ENCODE measurements at regions not wholly inside any gene's neighbourhood (a gene's known extent, or its start where the extent isn't known, plus 50 kb on each side); places are given as distances from the start of the nearest gene placed in this dataset.

- DNase-seq (ENCODE audit: low read depth in 3 of 3, low spot score in 1 of 3) = no peak
Observed at GRCh38 chr2:146939991-146940685, 904.7 kb upstream of the ACVR2A start.

- no peak for DNase-seq (ENCODE audit: low read depth in 3 of 3, low spot score in 1 of 3)
Observed at GRCh38 chr2:146934921-146935320, 909.9 kb upstream of the ACVR2A start.

DNA sequence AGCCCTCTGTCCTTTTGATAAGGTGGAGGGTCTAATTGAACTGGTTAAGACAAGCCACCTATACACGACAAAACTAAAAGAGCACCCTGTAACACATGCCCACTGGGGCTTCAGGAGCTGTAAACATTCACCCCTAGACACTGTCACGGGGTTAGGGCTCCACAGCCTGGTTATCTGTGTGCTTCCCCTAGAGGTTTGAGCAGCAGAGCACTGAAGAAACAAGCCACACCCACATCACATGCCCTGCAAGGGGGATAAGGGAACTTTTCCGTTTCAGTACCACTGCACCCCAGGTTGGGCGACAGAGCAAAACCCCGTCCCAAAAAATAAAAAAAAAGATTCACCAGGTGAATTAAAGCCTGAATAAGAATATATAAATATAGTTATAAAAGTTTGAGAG is 913.7 kb upstream of the ACVR2A start:
- DNase-seq (ENCODE audit: low read depth in 3 of 3, low spot score in 1 of 3) = no peak

- no peak for DNase-seq (ENCODE audit: low read depth in 3 of 3, low spot score in 1 of 3)
Observed at GRCh38 chr2:146927080-146927711, 917.6 kb upstream of the ACVR2A start.

GRCh38 chr2:146918280-146918679 is 926.5 kb upstream of the ACVR2A start:
- DNase-seq (ENCODE audit: low read depth in 3 of 3, low spot score in 1 of 3) = no peak

DNA sequence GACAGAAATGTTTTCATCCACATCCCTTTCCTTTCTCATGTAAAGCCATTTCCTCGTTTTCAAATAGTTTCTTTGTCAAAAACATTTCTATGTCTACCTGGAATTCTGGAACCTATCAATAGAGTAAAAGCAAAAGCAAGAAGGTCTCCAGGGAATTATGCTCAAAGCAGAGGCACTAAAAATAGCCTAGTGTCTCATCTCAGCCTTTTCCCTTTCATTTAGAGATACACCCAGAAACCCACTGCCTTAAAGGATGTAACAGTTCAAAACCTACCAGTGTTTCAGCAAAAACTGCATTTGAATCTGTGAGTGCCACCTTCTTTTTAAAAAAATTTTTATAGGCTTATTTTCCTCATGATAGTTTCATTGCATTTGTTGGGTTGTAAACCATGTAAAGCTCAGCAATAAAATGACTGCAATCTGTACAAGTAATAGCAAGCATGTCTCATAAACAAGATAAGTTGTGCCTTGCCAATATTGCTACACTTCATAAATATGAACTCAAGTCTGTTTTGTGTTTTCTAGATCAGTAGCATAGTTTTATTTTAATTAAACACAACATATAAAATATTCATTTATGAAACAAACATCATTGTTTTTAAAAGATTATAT is 927.3 kb upstream of the ACVR2A start:
- DNase-seq (ENCODE audit: low read depth in 3 of 3, low spot score in 1 of 3) = no peak

DNA sequence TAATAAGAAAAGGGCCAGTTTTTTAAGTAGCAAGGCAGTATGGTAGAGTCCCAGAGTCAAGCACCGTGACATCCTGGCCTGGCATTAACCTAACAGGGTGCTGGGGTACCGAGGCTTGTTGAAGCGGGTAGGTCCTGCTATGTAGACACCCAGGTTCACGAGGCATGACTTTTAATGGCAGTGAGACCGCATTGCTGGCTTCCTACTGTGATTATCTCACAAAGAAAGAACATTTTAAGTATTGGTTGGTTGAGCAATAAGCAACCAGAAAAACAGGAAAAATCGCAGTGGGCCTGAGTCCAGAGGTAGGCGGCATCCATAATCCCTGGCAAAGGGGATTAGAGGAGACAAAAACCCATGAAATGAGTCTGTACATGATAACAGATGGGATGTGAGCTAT is 927.9 kb upstream of the ACVR2A start:
- no peak for DNase-seq (ENCODE audit: low read depth in 3 of 3, low spot score in 1 of 3)

DNA sequence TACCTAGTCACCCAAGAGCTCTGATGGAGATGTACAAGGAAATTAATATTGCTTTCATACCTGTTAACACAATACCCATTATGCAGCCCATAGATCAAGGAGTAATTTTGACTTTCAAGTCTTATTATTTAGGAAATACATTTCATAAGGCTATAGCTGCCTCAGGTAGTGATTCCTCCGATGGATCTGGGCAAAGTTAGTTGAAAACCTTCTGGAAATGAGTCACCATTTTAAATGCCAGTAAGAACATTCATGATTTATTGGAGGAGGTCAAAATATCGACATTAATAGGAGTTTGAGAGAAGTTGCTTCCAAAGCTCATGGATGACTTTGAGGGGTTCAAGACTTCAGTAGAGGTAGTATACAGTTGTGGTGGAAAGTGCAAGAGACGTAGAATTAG is 931.4 kb upstream of the ACVR2A start:
- no peak for DNase-seq (ENCODE audit: low read depth in 3 of 3, low spot score in 1 of 3)

- DNase-seq (ENCODE audit: low read depth in 3 of 3, low spot score in 1 of 3) = no peak
Observed at GRCh38 chr2:146912536-146912935, 932.3 kb upstream of the ACVR2A start.

DNA sequence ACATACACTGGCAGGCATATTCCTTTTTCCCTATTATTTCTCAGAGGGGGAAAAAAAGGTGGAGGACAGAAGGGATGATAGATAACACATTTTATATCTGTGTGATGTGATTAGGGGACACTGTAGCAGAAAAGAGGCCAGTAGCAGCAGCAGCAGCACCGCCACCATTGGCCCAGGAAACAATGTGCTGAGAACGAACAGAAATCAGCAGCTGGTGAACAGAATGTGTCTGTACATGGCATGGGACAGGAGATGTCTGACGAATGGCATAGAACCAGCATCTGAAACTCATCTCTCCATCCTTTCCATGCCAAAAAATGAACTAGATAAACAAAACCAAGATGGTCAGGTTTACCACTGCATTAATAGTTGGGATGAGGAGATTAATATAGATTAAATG is 936.1 kb upstream of the ACVR2A start:
- no peak for DNase-seq (ENCODE audit: low read depth in 3 of 3, low spot score in 1 of 3)

DNA sequence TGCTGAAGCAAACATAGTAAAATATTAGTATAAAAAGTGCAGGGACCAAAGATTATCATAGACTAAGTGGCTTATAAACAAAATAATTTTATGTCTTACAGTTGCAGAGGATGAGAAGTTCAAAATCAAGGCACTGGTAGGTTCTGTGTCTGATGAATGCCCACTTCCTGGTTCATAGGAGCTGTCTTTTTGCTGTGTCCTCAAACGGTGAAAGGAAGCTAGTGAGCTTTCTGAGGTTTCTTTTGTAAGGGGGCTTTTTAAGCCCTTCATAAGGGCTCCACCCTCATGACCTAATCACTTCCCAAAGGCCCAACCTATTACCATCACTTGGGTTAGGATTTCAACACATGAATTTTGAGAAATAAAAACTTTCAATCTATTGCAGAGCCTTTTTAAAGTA is 946.7 kb upstream of the ACVR2A start:
- DNase-seq (ENCODE audit: low read depth in 3 of 3, low spot score in 1 of 3) = no peak

DNA sequence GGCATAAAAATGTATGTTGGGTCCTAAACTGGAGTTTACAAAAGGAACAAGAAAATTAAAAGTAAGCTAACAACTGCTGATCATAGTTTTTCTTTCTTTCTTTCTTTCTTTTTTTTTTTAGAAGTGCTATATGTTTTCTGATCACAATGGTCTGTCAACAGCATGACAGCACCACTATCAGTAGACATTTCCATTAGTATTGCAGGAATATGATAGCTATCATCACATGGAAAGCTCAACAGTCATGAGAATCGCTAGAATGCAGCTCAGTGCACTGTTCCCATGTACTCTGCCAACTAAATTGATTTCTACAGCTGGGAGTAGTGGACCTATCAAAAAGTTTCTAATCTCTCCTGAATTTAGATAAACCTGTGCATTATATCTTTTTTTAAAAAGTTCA is 950.3 kb upstream of the ACVR2A start:
- DNase-seq (ENCODE audit: low read depth in 3 of 3, low spot score in 1 of 3) = no peak

DNA sequence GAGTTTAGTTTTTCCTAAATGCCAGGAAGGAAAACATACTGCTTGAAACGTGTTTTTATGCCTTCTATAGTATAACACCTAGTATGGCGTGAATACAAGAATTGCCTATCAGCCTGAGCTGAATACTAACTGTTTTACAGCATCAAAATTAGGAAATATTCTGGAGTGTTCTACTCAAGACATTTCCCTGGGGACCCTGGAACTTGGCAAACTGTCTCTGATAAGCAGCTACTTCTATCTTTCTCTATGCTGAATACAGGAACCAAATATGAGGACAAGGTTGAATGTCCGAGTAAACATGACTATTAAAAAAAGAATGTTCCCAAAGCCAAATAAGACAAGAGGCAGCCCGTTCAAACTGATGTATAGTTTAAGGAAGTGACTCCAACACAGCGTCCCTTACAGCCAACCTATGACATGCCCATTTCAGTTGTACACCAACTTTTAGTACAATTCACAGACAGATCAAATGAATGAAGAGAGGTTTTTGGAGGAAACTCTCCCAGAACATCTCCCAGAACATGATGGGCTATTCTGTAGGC is 951.3 kb upstream of the ACVR2A start:
- no peak for DNase-seq (ENCODE audit: low read depth in 3 of 3, low spot score in 1 of 3)

DNA sequence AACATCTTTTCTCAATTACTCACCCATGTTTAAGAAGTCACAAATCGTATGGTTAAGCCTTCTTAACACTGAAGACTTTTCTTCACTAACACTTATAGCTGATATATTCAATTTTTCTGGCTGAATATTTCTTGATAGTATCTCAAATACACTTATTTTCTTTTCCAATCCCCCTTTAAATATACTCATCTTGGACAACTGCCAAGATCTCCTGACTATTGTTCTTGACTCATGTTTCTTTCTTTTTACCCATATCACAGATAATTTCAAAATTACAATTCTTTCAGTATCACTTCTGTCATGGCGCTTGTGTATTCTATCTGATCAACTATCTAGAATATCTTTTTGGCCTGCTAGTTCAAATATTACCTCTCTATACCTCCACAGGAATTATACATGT is 954.3 kb upstream of the ACVR2A start:
- DNase-seq (ENCODE audit: low read depth in 3 of 3, low spot score in 1 of 3) = no peak

DNA sequence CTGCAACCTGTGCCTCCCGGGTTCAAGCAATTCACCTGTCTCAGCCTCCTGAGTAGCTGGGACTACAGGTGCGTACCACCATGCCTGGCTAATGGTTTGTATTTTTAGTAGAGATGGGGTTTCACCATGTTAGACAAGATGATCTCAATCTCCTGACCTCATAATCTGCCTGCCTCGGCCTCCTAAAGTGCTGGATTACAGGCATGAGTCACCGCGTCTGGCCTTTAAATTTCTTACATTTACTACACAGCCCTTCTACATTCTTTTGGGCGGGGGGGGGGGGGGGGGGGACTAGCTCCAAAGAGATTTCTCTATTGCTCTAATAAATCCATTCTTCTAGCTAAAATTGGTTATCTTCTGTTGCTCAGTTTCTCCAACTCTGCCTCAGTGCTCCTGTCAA is 964.9 kb upstream of the ACVR2A start:
- no peak for DNase-seq (ENCODE audit: low read depth in 3 of 3, low spot score in 1 of 3)

DNA sequence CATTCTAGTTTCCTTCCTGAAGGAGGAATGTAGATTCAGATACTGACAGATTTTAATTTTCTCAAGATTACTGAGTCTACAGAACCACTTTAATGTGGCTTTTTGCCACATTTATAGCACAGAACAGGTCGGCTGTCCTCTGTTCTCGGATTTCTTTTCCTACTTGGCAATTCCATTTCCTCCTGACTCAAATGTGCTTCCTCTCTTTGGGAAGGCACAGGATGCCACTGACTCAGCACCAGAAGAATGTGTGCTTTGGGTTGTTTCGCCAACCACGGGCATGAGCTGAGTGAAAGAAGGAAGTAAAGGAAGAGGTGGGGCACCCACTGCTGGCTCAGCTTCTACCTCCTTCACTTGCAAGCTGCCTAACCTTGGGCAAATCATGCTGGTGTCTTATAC is 970.6 kb upstream of the ACVR2A start:
- no peak for DNase-seq (ENCODE audit: low read depth in 3 of 3, low spot score in 1 of 3)

GRCh38 chr2:146873646-146874259 is 971.1 kb upstream of the ACVR2A start:
- no peak for DNase-seq (ENCODE audit: low read depth in 3 of 3, low spot score in 1 of 3)

- no peak for DNase-seq (ENCODE audit: low read depth in 3 of 3, low spot score in 1 of 3)
Observed at GRCh38 chr2:146873056-146873455, 971.8 kb upstream of the ACVR2A start.

DNA sequence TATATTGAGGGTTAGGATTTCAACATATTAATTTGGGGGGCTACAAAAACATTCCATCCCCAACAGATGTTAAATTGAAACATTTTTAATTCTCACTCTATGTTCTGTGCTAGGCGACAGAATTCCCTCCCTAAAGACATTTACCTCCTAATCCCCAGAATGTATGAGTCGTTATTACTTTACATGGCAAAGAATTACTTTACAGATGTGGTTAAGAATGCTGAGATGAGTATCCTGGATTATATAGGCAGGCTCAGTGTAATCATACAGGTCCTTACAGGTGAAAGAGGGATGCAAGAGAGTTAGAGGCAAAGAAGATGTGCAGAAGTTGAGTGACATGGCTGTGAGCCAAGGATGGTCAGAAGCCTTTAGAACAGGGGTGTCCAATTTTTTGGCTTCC is 974.1 kb upstream of the ACVR2A start:
- no peak for DNase-seq (ENCODE audit: low read depth in 3 of 3, low spot score in 1 of 3)

DNA sequence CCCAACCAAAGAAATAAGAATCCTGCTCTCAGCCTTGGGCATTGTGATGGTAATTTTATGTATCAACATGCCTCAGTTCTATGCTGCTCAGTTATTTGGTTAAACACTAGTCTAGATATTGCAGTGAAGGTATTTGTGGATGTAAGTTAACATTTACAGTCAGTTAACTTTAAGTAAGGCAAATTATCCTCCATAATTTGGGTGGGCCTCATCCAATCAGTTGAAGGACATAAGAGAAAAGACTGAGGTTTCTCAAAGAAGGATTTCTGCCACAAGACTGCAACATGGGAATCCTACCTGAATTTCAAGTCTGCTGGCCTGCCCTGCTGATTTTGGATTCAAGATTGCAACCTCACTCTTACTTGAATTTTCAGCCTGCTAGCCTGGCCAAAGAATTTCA is 975.5 kb upstream of the ACVR2A start:
- DNase-seq (ENCODE audit: low read depth in 3 of 3, low spot score in 1 of 3) = no peak

DNA sequence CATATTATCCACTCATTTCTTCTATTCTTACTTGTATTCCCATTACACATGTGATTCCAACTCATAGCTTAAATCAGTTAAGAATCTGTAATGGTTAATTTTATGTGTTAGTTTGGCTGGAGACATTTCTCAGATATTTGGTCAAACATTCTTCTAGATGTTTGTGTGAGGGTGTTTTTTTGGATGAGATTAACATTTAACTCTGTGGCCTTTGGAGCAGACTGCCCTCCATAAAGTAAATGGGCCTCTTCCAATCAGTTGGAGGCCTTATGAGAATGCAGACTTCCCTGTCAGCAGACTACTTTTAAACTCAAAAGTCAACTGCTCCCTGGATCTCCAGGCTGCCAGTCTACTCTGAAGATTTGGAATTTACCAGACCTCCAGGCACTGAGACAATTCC is 976.8 kb upstream of the ACVR2A start:
- no peak for DNase-seq (ENCODE audit: low read depth in 3 of 3, low spot score in 1 of 3)

DNA sequence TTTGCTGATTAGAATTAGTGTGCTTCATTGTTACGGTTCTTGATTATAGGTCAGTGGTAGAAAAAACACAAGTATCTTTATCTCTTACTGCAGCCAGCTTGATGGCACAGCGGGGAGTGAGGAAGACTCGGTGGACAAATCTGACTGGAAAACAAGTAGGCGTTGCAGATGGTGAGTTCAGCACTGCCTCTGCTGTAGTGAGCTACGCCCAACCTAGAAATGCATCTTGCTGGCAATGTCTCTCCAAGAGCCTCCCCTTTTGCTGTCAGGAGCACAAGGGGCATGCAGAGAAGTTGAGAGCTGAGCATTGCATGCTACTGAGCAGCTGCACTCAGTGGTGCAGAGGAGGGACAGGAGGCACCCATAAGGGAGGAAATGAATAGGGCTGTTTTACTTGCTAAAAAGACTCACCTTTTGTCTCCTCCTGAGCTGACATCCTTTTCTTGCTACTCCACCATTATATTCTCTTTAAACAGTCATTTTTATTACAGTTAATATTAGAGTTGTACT is 977.3 kb upstream of the ACVR2A start:
- no peak for DNase-seq (ENCODE audit: low read depth in 3 of 3, low spot score in 1 of 3)
